HG03097 (cell line): ENCODE measurements at regions not wholly inside any gene's neighbourhood (a gene's known extent, or its start where the extent isn't known, plus 50 kb on each side); places are given as distances from the start of the nearest gene placed in this dataset.
"Not testable (repeated sequence)": the region's sequence is repeated elsewhere in the genome, so short reads cannot be mapped to it uniquely, and the experiment has no call there.

Experiments
- ATAC-seq: cut with Tn5 transposase; IDR thresholded peaks from one replicate; pipeline ENCODE4 v1.9.1; 2021; ENCODE audit not compliant: unreplicated experiment, low FRiP score

DNA sequence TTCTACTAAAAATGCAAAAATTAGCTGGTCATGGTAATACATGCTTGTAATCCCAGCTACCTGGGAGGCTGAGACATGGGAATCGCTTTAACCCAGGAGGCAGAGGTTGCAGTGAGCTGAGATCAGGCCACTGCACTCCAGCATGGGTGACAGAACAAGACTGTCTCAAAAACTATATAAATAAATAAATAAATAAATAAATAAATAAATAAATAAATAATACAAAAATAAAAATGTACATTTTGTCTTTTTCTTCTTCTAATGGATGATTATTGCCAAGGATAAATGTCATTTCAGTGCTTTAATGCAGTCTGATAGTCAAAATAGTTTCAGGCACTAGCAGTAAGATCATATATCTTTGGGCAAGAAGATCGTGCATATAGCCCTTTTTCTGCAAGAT is 727.6 kb upstream of the SEMA3D start:
- ATAC-seq, result no peak

DNA sequence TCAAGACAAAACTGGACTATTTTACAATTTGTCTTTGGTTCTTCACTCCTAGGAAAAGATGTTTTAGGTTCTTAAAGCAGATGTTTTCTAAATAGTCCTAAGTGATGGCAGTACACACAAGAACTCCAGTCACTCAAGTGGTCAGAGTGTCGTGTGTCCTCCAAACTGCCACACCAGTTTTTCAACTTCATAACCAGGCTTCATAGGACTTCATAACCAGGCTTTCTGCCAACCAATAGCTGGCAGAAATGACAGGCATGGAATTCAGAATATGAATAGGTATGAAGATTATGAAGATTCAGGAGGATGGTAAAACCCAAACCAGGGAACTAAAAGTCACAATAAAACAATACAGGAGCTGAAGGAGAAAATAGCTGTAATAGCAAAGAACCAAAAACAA is 721.2 kb upstream of the SEMA3D start:
- no peak for ATAC-seq

DNA sequence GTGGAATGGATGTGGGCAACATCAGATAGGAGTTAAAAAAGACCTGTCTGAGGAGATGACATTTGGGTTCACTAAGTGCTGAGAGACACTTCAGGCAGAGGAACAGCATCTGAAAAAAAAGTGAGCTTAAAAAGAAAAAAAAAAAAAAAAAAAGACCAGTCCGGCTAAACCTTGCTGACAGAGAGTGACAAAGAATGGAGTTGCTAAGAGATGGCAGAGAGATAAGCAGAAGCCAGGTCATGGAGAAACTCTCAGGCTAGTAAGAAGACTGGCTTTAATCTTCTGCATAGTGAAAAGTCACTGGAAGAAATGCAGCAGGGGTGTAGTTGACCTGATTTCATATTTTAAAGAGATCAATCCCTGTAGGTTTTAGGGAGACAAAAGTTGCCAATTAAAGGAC is 711.1 kb upstream of the SEMA3D start:
- no peak for ATAC-seq

DNA sequence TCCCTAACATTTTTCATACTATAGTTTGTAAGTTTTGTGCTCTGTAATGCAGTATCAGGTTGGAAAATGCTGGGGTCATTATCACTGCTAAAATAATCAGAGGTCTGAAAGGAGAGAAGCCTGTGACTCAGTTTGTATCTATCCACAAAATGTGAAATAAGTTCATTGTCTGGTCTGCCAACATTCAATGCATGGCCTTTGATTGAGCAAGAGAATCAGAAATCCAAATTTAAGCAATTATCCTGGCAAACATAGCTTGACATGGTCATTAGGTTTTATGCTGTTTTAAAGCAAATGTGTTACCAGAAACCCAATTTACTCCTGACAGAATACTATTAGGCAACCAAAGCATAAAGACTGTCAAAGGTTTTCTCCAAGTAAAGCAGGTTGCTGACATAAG is 709.7 kb upstream of the SEMA3D start:
- ATAC-seq, result no peak

DNA sequence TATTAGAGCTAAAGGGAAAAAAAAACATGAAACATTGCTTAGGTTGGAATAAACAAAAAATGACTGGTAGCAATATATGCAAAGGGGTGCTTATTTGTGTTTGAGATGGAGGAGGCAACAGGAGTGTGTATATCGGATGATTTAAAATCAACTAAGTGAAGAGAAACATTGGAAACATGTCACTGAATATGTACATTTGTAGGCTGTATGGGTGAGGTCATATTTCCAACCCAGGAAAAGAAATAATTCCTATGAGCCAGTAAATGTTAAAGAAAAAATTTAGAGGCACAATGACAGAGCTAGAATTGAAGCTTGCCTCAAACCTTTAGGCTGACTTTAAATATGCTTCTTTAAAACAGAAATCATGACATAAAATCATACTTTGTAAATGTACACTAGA is 709.0 kb upstream of the SEMA3D start:
- ATAC-seq, result no peak

DNA sequence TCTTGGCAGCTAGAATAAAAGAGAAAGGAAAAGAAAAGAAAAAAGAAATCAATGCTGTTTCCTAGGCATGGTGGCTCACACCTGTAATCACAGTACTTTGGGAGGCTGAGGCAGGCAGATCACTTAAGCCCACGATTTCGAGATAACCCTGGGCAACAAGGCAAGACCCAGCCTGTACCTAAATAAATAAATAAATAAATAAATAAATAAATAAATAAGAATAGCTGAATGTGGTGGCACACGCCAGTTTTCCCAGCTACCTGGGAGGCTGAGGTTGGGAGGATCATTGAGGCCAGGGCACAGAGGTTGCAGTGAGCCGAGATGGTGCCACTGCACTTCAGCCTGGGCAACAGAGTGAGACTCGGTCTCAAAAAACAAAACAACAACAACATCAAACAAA is 705.0 kb upstream of the SEMA3D start:
- not testable (repeated sequence) for ATAC-seq

DNA sequence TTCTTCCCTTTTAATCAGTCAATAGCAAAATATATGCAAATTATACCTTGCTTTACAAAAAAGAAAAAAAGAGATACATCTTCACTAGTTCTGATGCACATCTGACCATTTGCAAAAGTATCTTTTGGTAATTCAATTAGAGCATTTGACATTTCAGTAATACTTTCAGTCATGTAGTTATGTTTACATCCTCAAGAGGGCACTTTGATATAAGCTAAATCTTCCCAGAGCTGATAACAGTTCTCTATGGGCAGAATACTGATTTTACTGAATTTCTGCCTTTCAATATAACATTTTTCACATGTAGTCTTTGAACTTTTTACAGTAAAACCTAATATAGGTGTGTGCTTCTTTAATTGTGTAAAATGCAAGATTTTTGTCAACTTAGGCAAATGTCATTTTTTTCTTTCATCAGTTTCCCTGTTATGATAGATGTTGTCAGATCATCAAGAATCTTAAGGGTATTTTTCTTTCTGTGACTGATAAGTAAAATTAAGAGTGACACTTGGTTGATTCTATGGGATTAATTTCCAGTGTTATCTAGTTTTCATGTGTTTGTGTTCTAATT is 703.5 kb upstream of the SEMA3D start:
- ATAC-seq, result no peak

DNA sequence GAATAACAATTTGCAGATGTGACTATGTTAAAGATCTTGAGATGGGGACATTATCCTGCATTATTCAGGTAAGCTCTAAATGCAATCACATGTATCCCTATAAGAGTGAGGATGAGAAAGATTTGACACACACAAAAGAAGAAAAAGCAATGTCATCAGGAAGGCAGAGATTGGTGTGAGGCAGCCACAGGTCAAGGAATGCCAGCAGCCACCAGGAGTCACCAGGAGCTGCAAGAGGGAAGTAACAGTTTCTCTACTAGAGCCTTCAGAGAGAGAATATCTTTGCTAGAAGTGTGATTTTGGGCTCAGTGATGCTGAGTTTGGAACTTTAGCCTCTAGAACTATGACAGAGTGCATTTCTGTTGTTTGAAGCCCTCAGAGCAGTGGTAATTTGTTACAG is 700.3 kb upstream of the SEMA3D start:
- no peak for ATAC-seq

DNA sequence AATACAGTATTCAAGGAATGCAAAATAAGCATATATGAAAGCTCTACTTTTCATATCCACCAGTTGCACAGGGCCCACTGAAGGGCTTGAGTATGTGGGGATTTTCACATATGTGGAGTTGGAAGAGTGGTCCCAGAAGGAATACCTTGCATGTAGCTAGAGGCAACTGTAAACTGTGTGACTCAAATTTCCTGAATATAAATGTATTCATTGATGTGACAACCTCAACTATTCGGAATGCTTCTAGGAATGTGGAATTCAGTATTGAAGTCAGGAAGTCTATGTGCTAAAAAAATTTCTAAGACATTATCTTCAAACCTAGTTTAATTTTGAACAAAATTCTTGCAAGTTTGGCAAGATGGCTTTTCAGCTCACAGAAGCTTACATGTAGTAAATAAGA is 695.5 kb upstream of the SEMA3D start:
- no peak for ATAC-seq

DNA sequence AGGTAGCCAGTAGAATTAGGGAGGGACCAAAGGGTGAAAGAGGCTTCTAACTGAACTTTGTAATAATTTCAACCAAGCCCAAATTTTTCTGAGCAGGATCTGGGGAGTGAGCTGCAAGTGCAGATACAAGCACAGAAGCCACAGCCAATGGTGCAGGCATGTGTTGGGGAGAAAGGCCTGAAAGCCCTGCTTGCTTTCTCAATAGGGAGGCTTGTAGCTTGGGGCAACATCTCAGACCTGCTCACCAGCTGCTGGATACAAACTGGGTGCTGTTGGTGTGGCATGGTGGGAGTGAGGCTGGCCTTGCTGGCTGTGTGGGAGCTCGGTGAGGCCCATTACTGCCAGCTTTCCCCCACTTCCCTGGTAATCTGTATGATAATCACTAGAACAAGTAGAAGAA is 688.5 kb upstream of the SEMA3D start:
- no peak for ATAC-seq

DNA sequence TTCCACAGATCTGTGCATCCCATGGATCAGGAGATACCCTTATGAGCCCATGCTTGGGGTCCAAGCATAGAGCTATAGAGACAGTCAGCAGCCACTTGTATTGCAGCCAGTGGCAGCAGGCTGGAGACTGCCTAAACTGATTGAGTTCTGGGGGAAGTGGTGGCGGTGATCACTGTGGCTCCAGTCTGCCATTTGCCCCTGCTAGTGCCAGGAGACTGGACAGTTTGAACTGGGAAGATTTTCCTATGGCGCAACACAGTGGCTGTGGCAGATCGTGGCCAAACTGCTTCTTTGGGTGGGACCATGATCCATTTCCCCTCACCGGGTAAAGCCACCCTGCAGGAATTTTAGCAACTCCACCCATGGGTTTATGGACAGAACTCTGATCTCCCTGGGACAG is 679.7 kb upstream of the SEMA3D start:
- ATAC-seq, result no peak

DNA sequence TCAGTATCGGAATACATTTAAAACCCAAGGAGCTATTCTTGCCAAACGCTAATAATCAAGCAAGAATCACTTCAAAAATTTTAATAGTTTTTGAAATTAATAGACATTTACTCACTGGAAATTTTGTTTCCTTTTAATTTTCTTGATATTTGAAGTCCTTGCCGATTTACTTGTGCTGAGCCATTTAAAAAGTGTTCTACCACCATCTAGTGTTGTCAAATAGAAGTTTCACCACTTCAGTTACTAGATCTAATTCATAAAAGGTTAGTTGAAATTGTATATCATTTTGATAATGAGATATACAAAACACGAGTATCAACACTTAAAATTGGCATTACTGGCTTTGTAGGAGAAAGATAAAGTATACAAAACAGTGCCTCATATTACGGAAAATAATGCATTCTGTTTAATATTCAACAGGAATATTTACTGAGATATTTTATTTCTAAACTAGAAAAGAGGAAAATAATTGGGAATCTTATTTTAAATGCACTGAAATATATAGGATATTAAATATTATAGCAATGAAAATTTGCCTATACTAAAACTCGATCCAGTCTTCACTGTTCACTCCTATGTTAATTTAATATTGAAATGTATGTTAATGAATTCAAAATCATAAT is 664.8 kb upstream of the SEMA3D start:
- no peak for ATAC-seq

DNA sequence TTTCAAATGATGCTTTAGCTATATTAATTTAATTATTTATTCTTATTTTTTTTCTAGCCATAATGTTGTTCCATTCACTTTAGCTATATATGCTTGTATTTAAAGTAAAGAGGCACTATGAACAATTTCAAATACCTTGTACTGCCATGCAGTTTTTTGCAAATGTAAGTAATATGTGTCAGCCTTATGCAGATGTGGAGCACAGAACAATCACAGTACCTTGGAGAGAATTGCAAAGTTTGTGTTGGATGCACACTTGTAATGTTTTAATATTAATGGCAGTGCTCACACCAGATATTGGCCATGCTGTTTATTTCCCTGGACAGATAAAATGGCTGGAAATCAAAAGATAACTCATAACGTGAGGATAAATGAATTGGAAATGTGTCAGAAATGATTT is 663.5 kb upstream of the SEMA3D start:
- ATAC-seq, result no peak

DNA sequence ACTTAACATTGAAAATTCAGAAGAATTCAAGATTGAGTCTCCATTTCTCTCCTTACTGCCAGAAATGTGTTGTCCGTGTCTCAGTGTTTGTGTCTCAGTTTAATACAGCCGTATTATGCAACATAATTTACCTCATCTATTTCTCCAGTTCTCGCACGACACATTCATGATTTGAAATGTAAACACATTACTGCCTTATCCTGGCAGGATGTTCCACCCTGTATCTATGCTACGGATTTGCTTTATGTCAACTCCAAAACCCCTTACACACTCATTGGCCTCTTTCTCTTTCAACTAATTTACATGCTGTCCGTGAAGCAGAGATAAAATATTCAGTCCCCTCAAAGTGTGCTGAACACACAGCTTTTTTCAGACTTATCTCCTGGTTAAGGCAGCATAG is 653.7 kb upstream of the SEMA3D start:
- no peak for ATAC-seq

DNA sequence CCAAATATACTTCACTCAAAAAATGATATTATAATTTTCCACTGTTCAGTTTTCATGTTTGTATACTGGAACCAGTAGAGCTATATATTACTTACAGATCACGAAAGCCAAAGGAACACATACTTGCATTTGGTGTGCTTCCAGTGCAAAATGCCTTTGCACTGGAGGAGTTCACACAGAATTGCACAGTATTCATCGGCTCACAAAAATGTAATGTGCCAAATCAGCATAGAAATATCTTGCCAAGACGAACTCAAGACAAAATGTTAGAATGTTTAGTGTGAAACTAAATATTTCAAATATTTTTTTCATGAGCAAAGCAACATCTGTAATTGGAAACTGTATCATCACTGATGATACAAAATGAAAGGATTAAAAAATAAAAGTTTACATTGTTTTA is 646.2 kb upstream of the SEMA3D start:
- ATAC-seq, result no peak

DNA sequence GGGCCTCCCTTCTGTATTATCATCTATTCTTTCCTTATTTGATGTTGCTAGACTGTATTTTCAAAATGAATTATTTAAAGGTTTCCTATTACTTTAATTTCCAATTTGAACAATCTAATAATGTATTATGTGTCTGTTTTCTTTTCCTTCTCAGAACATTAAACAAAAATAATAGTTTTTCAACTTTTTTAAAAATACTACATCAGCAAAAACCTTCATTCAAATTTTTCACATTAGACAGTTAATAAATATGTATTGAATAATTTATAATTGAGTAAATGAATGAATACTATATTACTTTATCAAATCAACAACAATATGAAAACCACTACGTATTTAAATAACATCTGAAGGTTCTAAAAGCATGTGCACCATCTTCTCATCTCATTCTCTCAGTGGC is 644.1 kb upstream of the SEMA3D start:
- no peak for ATAC-seq

DNA sequence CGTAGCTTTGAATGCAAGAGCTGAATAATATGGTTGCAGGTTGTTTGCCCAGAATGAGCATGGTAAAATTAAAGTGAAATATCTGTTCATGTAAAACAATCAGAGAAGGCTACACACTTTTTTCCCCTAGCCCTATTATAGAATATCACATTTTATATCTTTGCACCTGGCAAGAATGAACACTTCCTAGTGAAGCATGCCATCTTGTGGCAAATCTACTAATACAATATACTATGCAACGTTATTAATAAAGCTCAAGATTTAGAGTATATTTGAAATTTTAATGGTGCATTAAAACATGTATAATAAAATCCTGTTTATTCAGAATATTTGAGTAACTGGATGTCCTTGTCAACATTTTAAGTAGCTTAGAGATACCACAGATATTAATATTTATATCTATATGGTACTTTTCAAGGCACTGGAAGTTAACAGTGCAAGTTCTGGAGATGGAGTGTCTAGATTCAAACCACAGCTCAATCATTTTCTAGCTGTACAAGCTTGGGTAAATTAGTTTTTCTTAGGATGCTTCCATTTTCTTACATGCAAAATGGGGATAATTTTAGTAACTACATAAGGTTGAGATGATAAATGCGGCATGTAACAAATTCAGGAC is 643.1 kb upstream of the SEMA3D start:
- no peak for ATAC-seq

DNA sequence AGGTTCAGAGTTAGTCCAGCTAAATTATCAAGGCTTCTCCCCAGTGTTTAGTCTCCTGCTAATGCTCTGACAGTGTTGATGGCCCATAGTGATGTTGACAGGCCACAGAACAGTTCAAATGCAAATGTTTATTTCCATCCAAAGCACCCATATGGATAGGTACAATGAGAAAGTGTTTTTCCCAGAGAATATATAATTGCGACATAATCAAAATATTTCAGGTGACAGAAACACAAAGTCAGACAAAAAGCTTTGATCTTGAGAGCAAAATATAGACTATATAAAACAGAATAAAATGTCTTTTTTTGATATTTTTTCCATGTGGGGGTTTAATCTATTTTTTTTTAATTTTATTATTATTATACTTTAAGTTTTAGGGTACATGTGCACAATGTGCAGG is 642.3 kb upstream of the SEMA3D start:
- ATAC-seq, result no peak

DNA sequence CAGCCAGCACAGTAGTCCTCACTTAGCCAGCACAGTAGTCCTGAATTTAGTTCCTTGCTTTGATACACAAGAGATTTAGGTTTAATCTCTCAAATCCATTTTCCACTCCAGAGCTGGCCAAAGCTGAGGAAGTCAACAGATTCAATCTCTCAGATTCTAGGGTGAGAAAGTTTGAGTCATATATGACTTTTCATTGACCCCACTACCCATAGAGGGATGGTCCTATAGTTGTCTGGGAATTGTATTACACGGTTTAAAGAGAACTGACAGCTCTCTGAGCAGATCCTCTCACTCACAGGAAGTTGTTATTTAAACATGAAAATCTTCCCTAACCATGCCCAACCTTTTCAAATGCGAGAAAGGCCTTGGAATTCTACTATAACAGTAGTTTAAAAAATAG is 641.8 kb upstream of the SEMA3D start:
- no peak for ATAC-seq

DNA sequence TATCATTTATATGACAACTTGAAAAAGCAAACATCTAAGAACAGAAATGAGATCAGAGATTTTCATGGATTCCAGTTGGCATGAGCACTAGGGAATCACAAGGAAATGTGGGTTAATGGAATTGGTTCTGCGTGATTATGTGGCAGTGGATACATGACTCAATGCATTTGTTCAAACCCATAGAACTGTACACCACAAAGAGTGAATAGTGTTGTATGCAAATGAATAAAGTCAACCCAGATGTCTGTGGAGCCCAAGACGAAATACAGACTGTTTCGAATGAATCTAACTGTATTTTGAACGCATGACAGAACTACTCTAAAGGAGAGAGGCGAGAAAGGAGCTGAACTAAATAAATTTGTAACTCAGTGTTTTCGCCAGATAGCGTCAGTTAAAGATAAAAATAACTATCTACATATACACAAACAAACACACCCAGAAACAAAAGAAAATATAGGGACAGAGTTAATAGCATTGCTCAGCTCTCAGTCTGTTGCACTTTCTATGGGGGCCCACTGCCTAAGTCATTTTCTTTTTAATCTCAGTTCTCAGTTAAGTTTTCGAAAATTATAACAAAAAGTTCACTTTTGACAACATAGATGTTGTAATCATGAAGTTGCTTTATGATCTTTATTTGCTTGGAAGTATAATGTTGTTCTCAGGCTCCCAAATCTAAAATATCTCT is 636.7 kb upstream of the SEMA3D start:
- no peak for ATAC-seq

DNA sequence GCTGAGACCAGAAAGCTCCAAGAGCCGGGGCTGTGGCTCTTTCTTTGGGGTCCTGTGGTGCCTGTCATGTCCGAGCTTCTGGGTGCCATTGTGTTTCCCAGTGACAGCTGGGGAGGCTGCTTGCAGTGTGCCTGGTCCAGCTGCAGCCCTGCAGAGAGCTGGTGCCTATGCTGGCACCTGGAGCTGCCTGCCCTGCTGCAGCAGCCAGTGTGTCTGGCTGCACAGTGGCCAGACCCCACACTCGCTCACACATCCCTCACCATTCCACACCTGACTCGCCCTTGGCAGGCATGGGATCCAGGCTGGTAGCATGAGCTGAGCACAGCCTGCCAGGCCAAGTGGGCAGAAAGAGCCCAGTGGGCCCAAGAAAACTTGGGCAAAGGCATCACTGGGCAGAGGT is 635.1 kb upstream of the SEMA3D start:
- ATAC-seq, result no peak
